ENCODE measurements at regions not wholly inside any gene's neighbourhood (a gene's known extent, or its start where the extent isn't known, plus 50 kb on each side); places are given as distances from the start of the nearest gene placed in this dataset.

DNA sequence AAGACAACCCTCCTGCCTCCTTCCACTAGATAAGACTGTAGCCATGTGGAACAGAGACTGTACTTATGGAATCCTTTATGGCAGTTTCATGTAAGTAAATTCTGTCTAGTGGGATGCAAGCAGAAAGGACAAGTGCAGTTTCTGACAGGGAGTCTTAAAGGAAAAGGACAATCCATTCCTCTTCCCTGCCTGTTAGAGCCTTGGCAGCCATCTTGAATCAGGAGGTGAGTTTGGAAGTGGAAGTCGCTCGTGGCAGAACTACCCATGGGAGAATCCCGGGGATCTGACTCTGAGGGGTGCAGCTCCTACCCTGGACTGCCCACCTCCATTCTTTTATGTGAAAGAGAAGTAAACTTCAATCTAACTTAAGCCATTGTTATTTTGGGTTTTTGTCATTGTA is 61.4 kb upstream of the AKAP12 start:
- no peak for TF ChIP-seq CTCF (IDR thresholded peaks at IDR 0.05)
- TF ChIP-seq POLR2A (IDR thresholded peaks at IDR 0.05) = no peak
- no peak for TF ChIP-seq EP300 (IDR thresholded peaks at IDR 0.05; ENCODE audit: low read depth)
- no peak for TF ChIP-seq POLR2AphosphoS5 (IDR thresholded peaks at IDR 0.05)
